Fibroblast of skin of right biceps (primary cell): ENCODE measurements at regions not wholly inside any gene's neighbourhood (a gene's known extent, or its start where the extent isn't known, plus 50 kb on each side); places are given as distances from the start of the nearest gene placed in this dataset.

Experiments
- DNase-seq: peaks from one replicate; pipeline ENCODE4 v3.0.0-alpha.2; 2013

GRCh38 chr2:223227338-223227737 lies 175.3 kb downstream of the KCNE4 start:
- DNase-seq: peak; percentile 49

GRCh38 chr2:223228871-223229270 lies 176.9 kb downstream of the KCNE4 start:
- no peak for DNase-seq

- DNase-seq: no peak
Observed at GRCh38 chr2:223230352-223230751, 178.4 kb downstream of the KCNE4 start.

GRCh38 chr2:223232285-223232684 lies 180.3 kb downstream of the KCNE4 start:
- no peak for DNase-seq

GRCh38 chr2:223232896-223233295 lies 180.9 kb downstream of the KCNE4 start:
- DNase-seq: no peak

- DNase-seq: peak; percentile 67
Observed at GRCh38 chr2:223235986-223236385, 184.0 kb downstream of the KCNE4 start.

- DNase-seq: peak; percentile 67
Observed at GRCh38 chr2:223238301-223238700, 186.3 kb downstream of the KCNE4 start.

GRCh38 chr2:223243233-223243632 lies 191.2 kb downstream of the KCNE4 start:
- no peak for DNase-seq

- peak; percentile 49 for DNase-seq
Observed at GRCh38 chr2:223247136-223247535, 195.1 kb downstream of the KCNE4 start.

- no peak for DNase-seq
Observed at GRCh38 chr2:223251656-223252229, 199.8 kb downstream of the KCNE4 start.

- peak; percentile 59 for DNase-seq
Observed at GRCh38 chr2:223260681-223261080, 208.7 kb downstream of the KCNE4 start.

- DNase-seq: peak; percentile 89
Observed at GRCh38 chr2:223262946-223263345, 211.0 kb downstream of the KCNE4 start.

GRCh38 chr2:223264541-223265193 lies 212.7 kb downstream of the KCNE4 start:
- peak; percentile 12 for DNase-seq

GRCh38 chr2:223267160-223267951 lies 215.4 kb downstream of the KCNE4 start:
- peak; percentile 23 for DNase-seq

GRCh38 chr2:223269386-223269785 lies 217.4 kb downstream of the KCNE4 start:
- peak; percentile 33 for DNase-seq

GRCh38 chr2:223270548-223270947 lies 218.6 kb downstream of the KCNE4 start:
- DNase-seq: no peak

- no peak for DNase-seq
Observed at GRCh38 chr2:223273995-223274394, 222.0 kb downstream of the KCNE4 start.

- no peak for DNase-seq
Observed at GRCh38 chr2:223282221-223282620, 230.2 kb downstream of the KCNE4 start.

- no peak for DNase-seq
Observed at GRCh38 chr2:223283329-223283728, 231.3 kb downstream of the KCNE4 start.

GRCh38 chr2:223283771-223284170 lies 231.8 kb downstream of the KCNE4 start:
- no peak for DNase-seq

- DNase-seq: no peak
Observed at GRCh38 chr2:223285370-223286265, 233.6 kb downstream of the KCNE4 start.

GRCh38 chr2:223294756-223295155 lies 242.8 kb downstream of the KCNE4 start:
- no peak for DNase-seq

GRCh38 chr2:223297788-223298187 lies 245.8 kb downstream of the KCNE4 start:
- DNase-seq: peak; percentile 19
